ENCODE measurements at regions not wholly inside any gene's neighbourhood (a gene's known extent, or its start where the extent isn't known, plus 50 kb on each side); places are given as distances from the start of the nearest gene placed in this dataset.

DNA sequence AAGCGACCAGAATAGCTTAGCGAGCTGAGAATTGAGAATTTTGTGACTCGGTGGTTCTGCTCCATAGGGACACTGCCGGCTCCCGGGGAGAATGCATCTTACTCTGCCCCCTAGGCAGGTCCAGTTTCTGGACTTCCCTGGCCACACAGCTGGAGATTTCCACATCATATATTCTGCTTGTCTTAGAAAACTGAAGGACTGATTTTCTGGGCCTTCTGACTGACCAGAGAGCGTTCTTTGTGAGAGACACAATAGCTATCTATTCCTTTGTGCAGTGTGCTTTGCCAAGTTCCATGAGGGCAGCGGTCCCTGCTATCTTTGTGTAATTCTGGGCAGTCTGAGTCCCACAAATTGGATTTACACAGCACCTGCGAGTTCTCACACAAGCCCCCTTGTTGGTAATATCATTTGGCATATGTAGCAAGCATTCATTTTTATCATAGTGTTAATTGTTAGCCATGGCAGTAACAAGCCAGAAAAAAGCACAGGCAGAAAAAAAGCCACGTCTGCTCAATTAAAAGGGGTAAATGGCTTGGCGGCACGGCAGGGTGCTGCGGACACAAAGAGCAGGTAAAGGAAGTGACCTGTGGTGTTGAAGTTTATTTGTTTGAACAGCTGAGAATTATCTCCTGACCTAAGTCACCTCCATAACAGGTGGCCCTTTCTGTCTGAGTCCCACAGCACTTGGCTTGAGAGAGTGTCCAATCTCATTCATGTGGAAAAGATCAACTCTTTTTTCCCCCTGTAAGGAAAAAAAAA lies 688.7 kb downstream of the TUSC7 start:
- Histone ChIP-seq H3K4me1 (ENCODE audit: insufficient read depth, low read length) (no peaks in the 10 kb centered on the region), H3K9me3 (ENCODE audit: low read depth, low read length) (no peaks in the 10 kb centered on the region), H3K27me3 (ENCODE audit: insufficient read depth, low read length) (no peaks in the 10 kb centered on the region), H3K4me3 (ENCODE audit: low read length) (no peak overlapping the region)

- H3K9me3 ChIP-seq (ENCODE audit: low read depth, low read length), result no peaks in the 10 kb centered on the region
These were observed 689.9 kb downstream of the TUSC7 start for GRCh38 chr3:117399311-117400078.

GRCh38 chr3:117400303-117400702 lies 690.7 kb downstream of the TUSC7 start:
- Histone ChIP-seq H3K27me3 (ENCODE audit: insufficient read depth, low read length) (no peaks in the 10 kb centered on the region), H3K4me3 (ENCODE audit: low read length) (no peak overlapping the region), H3K4me1 (ENCODE audit: insufficient read depth, low read length) (peaks cover 5% of the 10 kb centered on the region), H3K9me3 (ENCODE audit: low read depth, low read length) (no peaks in the 10 kb centered on the region)

More at GRCh38 chr3:117399311-117400078, 689.9 kb downstream of the TUSC7 start:
- Histone ChIP-seq H3K27me3 (ENCODE audit: insufficient read depth, low read length) (no peaks in the 10 kb centered on the region), H3K4me3 (ENCODE audit: low read length) (no peak overlapping the region), H3K4me1 (ENCODE audit: insufficient read depth, low read length) (no peaks in the 10 kb centered on the region)

DNA sequence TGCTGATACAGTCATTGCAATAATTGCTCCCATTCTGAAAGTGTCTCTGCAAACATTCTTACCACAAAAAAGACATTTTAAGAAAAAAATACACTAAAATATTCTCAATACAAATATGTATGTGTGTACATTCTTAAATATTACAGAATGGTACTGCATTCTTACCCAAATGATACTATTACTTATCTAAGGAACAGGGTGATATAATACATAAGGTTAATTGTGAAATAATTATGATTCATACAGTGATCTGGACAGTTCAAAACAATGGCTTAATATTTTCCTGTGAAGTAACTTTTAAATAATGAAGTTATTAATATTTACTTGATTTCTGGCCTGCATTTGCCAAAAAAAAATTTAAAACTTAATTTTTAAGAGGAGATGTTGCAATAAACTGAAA lies 694.6 kb downstream of the TUSC7 start:
- Histone ChIP-seq H3K9me3 (ENCODE audit: low read depth, low read length) (no peaks in the 10 kb centered on the region), H3K4me1 (ENCODE audit: insufficient read depth, low read length) (peaks cover 5% of the 10 kb centered on the region), H3K4me3 (ENCODE audit: low read length) (no peak overlapping the region), H3K27me3 (ENCODE audit: insufficient read depth, low read length) (no peaks in the 10 kb centered on the region)

GRCh38 chr3:117404730-117405129 lies 695.2 kb downstream of the TUSC7 start:
- Histone ChIP-seq H3K4me1 (ENCODE audit: insufficient read depth, low read length) (peaks cover 5% of the 10 kb centered on the region), H3K9me3 (ENCODE audit: low read depth, low read length) (no peaks in the 10 kb centered on the region), H3K27me3 (ENCODE audit: insufficient read depth, low read length) (no peaks in the 10 kb centered on the region), H3K4me3 (ENCODE audit: low read length) (no peak overlapping the region)

GRCh38 chr3:117405359-117405758 lies 695.8 kb downstream of the TUSC7 start:
- Histone ChIP-seq H3K4me1 (ENCODE audit: insufficient read depth, low read length) (peaks cover 5% of the 10 kb centered on the region), H3K27me3 (ENCODE audit: insufficient read depth, low read length) (no peaks in the 10 kb centered on the region), H3K4me3 (ENCODE audit: low read length) (no peak overlapping the region), H3K9me3 (ENCODE audit: low read depth, low read length) (no peaks in the 10 kb centered on the region)

DNA sequence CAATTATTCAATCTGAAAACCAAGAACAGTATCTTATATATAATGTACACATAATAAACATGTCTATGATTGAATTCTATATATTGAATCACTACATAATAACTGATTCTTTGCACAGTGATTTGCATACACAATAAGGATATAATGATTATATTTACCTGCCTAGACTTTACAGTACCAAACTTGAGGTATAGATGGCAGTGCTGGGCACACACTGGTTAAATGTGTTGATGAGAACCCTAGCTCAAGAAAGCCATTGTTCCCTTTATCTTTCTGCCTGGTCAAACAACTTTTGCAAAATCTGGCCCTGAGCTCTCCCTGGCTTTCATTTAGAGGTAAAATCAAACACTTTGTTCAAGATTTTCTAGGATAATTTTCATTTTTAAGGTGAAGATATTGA lies 697.7 kb downstream of the TUSC7 start:
- H3K9me3 ChIP-seq (ENCODE audit: low read depth, low read length), result no peaks in the 10 kb centered on the region

DNA sequence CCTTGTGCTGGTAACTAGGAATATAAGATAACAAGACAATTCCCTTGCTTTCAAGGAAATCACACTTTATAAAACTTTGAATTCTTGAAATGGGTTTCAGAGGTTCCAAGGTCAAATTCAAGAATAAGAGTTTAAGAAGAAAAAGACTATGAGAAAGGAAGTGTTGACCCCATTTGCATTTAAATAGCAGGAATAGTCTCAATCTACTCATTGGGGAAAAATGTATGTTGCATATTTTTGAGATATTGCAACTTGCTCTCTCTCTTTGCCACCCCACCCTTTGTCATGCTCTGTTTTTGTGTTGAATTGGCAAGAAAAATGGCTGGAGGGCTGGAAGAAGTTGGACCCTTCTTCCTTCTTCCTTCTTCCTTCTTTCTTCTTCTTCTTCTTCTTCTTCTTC lies 699.2 kb downstream of the TUSC7 start:
- Histone ChIP-seq H3K9me3 (ENCODE audit: low read depth, low read length) (no peaks in the 10 kb centered on the region), H3K4me1 (ENCODE audit: insufficient read depth, low read length) (peaks cover 12% of the 10 kb centered on the region), H3K27me3 (ENCODE audit: insufficient read depth, low read length) (no peaks in the 10 kb centered on the region), H3K4me3 (ENCODE audit: low read length) (no peak overlapping the region)

More for the DNA sequence above, 697.7 kb downstream of the TUSC7 start:
- Histone ChIP-seq H3K4me3 (ENCODE audit: low read length) (no peak overlapping the region), H3K4me1 (ENCODE audit: insufficient read depth, low read length) (peaks cover 12% of the 10 kb centered on the region), H3K27me3 (ENCODE audit: insufficient read depth, low read length) (no peaks in the 10 kb centered on the region)

GRCh38 chr3:117409256-117409655 lies 699.7 kb downstream of the TUSC7 start:
- peaks cover 12% of the 10 kb centered on the region for H3K4me1 ChIP-seq (ENCODE audit: insufficient read depth, low read length)
- no peaks in the 10 kb centered on the region for H3K27me3 ChIP-seq (ENCODE audit: insufficient read depth, low read length)
- H3K4me3 ChIP-seq (ENCODE audit: low read length), result no peak overlapping the region
- H3K9me3 ChIP-seq (ENCODE audit: low read depth, low read length), result no peaks in the 10 kb centered on the region

DNA sequence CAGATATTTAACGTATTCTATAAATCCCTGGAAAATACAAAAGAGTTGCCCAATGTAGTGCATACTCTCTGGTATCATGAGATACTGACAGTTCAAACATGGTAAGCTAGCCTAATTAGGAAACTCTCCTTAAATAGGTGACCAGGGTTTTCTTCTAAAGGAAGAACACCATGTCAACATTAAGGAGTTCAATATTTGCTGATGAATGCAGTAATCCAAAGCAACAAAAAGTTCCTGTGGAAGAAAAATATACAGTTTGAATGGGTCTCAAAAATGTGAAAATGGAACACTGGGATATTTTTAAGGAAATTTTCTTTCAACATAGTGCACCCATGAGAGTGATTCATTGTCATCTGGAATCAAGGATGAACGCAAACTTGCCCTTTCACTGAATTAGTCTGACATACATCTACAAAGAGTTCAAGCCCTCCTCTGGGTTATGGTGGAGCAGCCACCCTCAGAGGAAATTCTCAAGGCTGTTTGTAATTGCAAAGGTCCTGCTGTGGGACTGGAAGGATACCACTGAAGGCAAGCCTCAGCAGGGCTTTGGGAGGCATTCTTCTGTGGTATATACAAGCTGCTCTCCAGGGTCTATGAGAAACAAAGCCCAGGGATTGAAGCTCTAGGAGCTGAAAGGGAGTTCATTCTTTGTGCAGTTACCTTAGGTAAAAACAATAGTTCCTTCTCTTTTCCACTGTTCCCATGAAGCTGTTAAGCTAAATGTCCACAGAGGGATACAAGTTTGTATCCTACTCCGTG lies 700.3 kb downstream of the TUSC7 start:
- no peaks in the 10 kb centered on the region for H3K9me3 ChIP-seq (ENCODE audit: low read depth, low read length)
- H3K27me3 ChIP-seq (ENCODE audit: insufficient read depth, low read length), result no peaks in the 10 kb centered on the region
- H3K4me3 ChIP-seq (ENCODE audit: low read length), result no peak overlapping the region
- peaks cover 9% of the 10 kb centered on the region for H3K4me1 ChIP-seq (ENCODE audit: insufficient read depth, low read length)

GRCh38 chr3:117411971-117412370 lies 702.4 kb downstream of the TUSC7 start:
- Histone ChIP-seq H3K27me3 (ENCODE audit: insufficient read depth, low read length) (no peaks in the 10 kb centered on the region), H3K4me1 (ENCODE audit: insufficient read depth, low read length) (peaks cover 7% of the 10 kb centered on the region), H3K9me3 (ENCODE audit: low read depth, low read length) (no peaks in the 10 kb centered on the region), H3K4me3 (ENCODE audit: low read length) (no peak overlapping the region)

GRCh38 chr3:117417411-117417810 lies 707.8 kb downstream of the TUSC7 start:
- Histone ChIP-seq H3K27me3 (ENCODE audit: insufficient read depth, low read length) (no peaks in the 10 kb centered on the region), H3K9me3 (ENCODE audit: low read depth, low read length) (no peaks in the 10 kb centered on the region), H3K4me1 (ENCODE audit: insufficient read depth, low read length) (no peaks in the 10 kb centered on the region), H3K4me3 (ENCODE audit: low read length) (no peak overlapping the region)

- no peaks in the 10 kb centered on the region for H3K27me3 ChIP-seq (ENCODE audit: insufficient read depth, low read length)
- no peaks in the 10 kb centered on the region for H3K9me3 ChIP-seq (ENCODE audit: low read depth, low read length)
- H3K4me3 ChIP-seq (ENCODE audit: low read length), result no peak overlapping the region
- H3K4me1 ChIP-seq (ENCODE audit: insufficient read depth, low read length), result peaks cover 12% of the 10 kb centered on the region
These were observed 717.5 kb downstream of the TUSC7 start for GRCh38 chr3:117427081-117427480.

GRCh38 chr3:117433427-117433826 lies 723.8 kb downstream of the TUSC7 start:
- Histone ChIP-seq H3K9me3 (ENCODE audit: low read depth, low read length) (no peaks in the 10 kb centered on the region), H3K4me3 (ENCODE audit: low read length) (no peak overlapping the region), H3K27me3 (ENCODE audit: insufficient read depth, low read length) (no peaks in the 10 kb centered on the region), H3K4me1 (ENCODE audit: insufficient read depth, low read length) (peaks cover under 1% of the 10 kb centered on the region)

All from mononuclear cell (primary cell).